GM06990 (cell line): ENCODE measurements at regions not wholly inside any gene's neighbourhood (a gene's known extent, or its start where the extent isn't known, plus 50 kb on each side); places are given as distances from the start of the nearest gene placed in this dataset.

ENCODE experiments used
- DNase-seq: peaks from one replicate; pipeline ENCODE4 v3.0.0-alpha.2; 2011; ENCODE audit not compliant: insufficient read length; ENCODE audit errors: extremely low read depth
- H3K27me3 ChIP-seq: replicated peaks from 2 replicates; pipeline ENCODE4 v1.6.0; 2011; ENCODE audit warnings: low read length; ENCODE audit not compliant: control insufficient read depth, insufficient read depth
- H3K36me3 ChIP-seq: 2 replicates; pipeline ENCODE4 v1.5.1; 2011; ENCODE audit warnings: low read length; ENCODE audit not compliant: control insufficient read depth, insufficient read depth
- H3K4me3 ChIP-seq: replicated peaks from 2 replicates; pipeline ENCODE4 v1.5.1; 2011; ENCODE audit warnings: low read depth, mild to moderate bottlenecking, control low read depth, low read length
- TF ChIP-seq, protein P1 (sequence below): IDR thresholded peaks from 2 replicates; pipeline ENCODE4 v1.5.1; 2011; ENCODE audit warnings: low read length, control low read depth, mild to moderate bottlenecking, inconsistent platforms; ENCODE audit not compliant: insufficient read depth, poor library complexity, severe bottlenecking

- Histone ChIP-seq H3K27me3 (no peaks in the 10 kb centered on the region), H3K4me3 (no peak overlapping the region), H3K36me3 (no peaks in the 10 kb centered on the region)
- TF ChIP-seq, protein P1, sequence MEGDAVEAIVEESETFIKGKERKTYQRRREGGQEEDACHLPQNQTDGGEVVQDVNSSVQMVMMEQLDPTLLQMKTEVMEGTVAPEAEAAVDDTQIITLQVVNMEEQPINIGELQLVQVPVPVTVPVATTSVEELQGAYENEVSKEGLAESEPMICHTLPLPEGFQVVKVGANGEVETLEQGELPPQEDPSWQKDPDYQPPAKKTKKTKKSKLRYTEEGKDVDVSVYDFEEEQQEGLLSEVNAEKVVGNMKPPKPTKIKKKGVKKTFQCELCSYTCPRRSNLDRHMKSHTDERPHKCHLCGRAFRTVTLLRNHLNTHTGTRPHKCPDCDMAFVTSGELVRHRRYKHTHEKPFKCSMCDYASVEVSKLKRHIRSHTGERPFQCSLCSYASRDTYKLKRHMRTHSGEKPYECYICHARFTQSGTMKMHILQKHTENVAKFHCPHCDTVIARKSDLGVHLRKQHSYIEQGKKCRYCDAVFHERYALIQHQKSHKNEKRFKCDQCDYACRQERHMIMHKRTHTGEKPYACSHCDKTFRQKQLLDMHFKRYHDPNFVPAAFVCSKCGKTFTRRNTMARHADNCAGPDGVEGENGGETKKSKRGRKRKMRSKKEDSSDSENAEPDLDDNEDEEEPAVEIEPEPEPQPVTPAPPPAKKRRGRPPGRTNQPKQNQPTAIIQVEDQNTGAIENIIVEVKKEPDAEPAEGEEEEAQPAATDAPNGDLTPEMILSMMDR, result no peak
- DNase-seq, result no peak
Measured at GRCh38 chr4:152028131-152028530, 267.3 kb upstream of the GATB start.

DNA sequence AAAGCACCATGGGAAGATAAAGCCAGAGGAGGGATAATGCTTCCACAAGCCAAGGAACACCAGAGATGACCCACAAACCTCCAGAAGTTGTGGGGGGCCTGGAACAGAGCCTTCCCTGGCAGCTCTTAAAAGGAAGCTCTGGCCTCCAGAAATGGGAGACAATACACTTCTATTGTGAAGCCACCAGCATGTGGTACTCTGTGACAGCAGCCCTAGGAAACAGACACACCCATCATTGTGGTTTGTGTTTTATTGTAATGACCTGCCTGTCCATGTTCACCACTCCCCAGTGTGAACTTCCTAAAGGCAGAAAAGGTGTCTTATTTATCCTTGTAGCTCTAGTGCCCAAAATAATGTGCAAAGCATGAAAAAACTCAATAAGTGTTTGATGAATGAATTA, 264.1 kb upstream of the GATB start:
- TF ChIP-seq, protein P1, result no peak
- H3K27me3 ChIP-seq, result no peaks in the 10 kb centered on the region
- H3K4me3 ChIP-seq, result no peak overlapping the region
- no peak for DNase-seq
- H3K36me3 ChIP-seq, result no peaks in the 10 kb centered on the region

DNA sequence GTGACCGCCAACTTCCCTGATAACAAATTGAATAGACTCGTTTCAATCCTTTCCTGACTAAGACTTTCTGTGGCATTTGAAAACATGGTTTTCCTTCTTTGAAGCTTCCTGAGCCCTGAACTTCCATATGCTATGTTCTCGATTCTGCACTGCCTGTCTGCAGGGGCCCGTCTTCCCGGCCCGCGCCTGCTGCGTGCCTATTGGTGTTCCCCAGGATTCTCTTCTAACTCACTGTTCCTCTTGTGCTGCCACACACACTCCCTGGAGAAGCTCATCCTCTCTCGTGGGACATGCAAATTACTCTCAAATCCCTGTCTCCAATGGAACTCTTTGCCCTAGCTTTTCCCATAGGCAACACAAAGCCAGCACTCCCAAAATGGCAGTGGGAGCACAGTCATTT, 262.9 kb upstream of the GATB start:
- no peak overlapping the region for H3K4me3 ChIP-seq
- DNase-seq, result no peak

GRCh38 chr4:152022543-152022942, 261.7 kb upstream of the GATB start:
- H3K36me3 ChIP-seq, result no peaks in the 10 kb centered on the region
- no peaks in the 10 kb centered on the region for H3K27me3 ChIP-seq
- TF ChIP-seq, protein P1, result no peak
- DNase-seq, result no peak
- no peak overlapping the region for H3K4me3 ChIP-seq

More for the DNA sequence above, 262.9 kb upstream of the GATB start:
- Histone ChIP-seq H3K36me3 (no peaks in the 10 kb centered on the region), H3K27me3 (no peaks in the 10 kb centered on the region)
- TF ChIP-seq, protein P1, result no peak

GRCh38 chr4:152021788-152022438, 261.1 kb upstream of the GATB start:
- TF ChIP-seq, protein P1, result no peak
- no peaks in the 10 kb centered on the region for H3K36me3 ChIP-seq
- no peaks in the 10 kb centered on the region for H3K27me3 ChIP-seq
- no peak overlapping the region for H3K4me3 ChIP-seq
- DNase-seq, result no peak

DNA sequence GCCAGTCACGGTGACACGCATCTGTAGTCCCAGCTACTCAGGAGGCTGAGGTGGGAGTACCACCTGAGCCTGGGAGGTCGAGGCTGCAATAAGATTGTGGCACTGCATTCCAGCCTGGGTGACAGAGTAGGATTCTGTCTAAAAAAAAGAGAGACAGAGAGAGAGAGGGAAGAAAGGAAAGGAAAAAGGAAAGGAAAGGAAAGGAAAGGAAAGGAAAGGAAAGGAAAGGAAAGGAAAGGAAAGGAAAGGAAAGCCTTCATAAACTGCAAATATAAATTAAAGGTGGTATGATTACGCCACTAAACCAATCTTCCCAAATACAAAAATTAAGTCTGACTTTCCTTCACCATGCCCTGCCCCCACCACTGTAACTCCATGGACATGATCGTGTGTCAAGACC, 259.3 kb upstream of the GATB start:
- TF ChIP-seq, protein P1, result no peak
- H3K27me3 ChIP-seq, result no peaks in the 10 kb centered on the region
- H3K36me3 ChIP-seq, result no peaks in the 10 kb centered on the region
- DNase-seq, result no peak
- no peak overlapping the region for H3K4me3 ChIP-seq
